GM10266 (cell line): ENCODE measurements at regions not wholly inside any gene's neighbourhood (a gene's known extent, or its start where the extent isn't known, plus 50 kb on each side); places are given as distances from the start of the nearest gene placed in this dataset.

Experiments used
- DNase-seq: peaks from one replicate; pipeline ENCODE4 v3.0.0; 2012; ENCODE audit errors: extremely low spot score
- CTCF ChIP-seq: IDR thresholded peaks from 2 replicates; pipeline ENCODE4 v1.5.1; 2012; ENCODE audit warnings: mild to moderate bottlenecking, low read depth; ENCODE audit not compliant: control insufficient read depth, insufficient read depth; ENCODE audit errors: missing control alignments

DNA sequence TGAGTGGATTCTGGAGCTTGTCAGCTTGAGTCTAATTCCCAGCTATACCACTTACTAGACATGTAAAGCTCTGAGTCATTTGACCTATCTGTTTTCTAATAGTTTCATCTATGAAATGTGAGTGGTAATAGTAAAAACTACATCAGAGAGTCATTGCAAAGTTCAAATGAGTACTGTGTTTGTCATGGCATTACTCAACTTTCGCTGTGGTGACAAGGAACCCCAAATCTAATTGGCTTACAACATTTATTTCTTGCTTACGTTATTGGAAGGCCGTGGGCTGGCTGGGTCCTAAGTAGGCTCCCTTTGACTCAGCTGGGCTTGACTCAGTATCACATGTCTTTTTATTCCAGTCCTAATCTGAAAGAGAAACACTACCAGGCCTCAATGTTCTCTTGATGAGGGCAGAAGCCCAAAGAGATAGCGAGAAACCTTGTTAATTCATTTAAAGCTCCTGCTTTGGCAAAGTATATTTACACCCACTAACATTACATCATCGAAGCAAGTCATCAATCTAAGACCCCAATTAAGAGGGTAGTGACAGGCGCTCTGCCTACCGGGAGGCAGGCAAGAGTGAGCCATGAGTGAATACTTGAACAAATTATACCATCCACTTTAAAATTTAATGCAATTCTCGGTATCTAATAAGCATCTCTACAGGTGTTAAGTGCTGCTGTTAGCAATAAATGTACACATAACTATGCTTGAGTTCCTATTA is 431.8 kb upstream of the SPHKAP start:
- no peak for DNase-seq
- no peak for TF ChIP-seq CTCF

- TF ChIP-seq CTCF: no peak
- DNase-seq: no peak
Observed at GRCh38 chr2:228611171-228611570, 429.7 kb upstream of the SPHKAP start.

DNA sequence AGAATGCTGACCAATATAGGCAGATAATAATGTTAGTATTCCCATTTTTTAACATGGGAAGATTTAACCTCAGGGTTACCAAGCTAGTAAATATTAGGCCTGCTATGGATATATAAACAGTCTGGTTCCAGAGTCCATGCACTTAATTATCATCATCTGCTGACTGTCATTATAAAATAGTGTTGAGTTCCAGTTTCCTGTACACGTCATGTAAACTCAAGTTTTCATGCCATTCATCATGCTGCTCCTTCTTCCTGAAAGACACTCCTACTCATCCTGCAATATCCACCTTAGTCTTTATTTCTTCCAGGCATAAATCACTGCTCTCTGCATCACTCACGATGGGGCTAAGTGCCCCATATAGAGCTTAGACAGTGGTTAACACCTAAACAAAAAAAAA is 420.8 kb upstream of the SPHKAP start:
- TF ChIP-seq CTCF: no peak

DNA sequence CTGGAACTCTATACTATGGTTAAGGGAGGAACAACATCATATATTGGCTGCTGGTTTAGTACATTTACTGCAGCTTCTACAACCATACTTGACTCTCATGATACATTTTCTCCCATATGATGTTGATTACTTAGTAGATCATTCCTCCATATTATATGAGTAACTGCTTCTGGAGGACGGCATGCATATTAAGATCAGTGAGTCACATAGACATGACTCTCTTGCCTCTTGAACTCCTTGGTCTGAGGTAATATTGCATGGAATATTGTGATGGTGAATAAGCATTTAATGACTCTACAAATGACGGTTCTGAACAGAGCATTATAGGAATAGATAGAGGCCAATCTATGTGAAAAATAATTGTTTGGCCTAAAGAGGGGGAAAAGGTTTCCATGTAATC is 418.8 kb upstream of the SPHKAP start:
- TF ChIP-seq CTCF: no peak
- DNase-seq: no peak

More for the DNA sequence above, 420.8 kb upstream of the SPHKAP start:
- DNase-seq: no peak

- no peak for DNase-seq
- no peak for TF ChIP-seq CTCF
Observed at GRCh38 chr2:228599781-228600180, 418.3 kb upstream of the SPHKAP start.

DNA sequence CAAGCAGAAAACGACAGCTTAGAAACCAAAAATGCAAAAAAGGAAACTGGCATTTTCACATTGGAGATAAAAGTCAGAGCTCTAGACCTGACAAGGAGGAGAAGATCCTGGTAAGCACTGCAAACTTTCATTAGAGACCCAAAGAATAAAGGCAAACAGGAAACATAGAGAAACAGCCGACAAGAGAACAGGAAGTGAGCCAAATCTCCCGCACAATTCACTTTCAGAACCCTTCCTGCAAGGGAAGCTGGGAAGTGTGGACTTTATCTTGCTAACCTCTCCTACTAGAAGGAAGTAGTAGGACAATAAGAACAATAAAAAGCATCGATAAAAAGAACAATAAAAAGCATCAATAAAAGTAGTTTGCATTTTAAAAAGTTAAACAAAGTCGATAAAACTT is 417.8 kb upstream of the SPHKAP start:
- TF ChIP-seq CTCF: no peak
- no peak for DNase-seq

DNA sequence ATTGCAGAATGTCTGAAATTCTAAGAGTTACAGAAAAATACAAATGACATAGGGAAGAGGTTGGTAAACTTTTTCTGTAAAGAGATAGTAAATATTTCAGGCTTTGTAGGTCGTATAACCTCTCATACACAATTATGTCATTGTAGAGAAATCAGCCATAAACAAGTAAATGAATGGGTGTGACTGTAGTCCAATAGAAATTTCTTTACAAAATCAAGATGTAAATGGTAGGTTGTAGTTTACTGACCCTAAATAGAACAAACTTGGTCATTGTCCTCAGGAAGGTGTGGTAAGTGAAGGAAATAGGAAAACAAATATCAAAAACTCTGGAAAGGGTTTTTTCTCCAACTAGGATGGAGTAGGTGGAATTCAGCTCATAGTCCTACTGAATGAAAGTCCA is 415.5 kb upstream of the SPHKAP start:
- no peak for DNase-seq
- TF ChIP-seq CTCF: no peak
